RPMI7951 (cell line): ENCODE measurements at regions not wholly inside any gene's neighbourhood (a gene's known extent, or its start where the extent isn't known, plus 50 kb on each side); places are given as distances from the start of the nearest gene placed in this dataset.

Experiments used
- DNase-seq: peaks from one replicate; pipeline ENCODE4 v3.0.0-alpha.2; 2012; ENCODE audit warnings: low read depth

- DNase-seq = no peak
These were observed 57.6 kb upstream of the TWIST2 start for GRCh38 chr2:238790126-238790832.

- DNase-seq = no peak
These were observed 57.1 kb upstream of the TWIST2 start for GRCh38 chr2:238790833-238791230.

GRCh38 chr2:238791354-238791753 is 56.5 kb upstream of the TWIST2 start:
- no peak for DNase-seq

GRCh38 chr2:238793306-238793705 is 54.6 kb upstream of the TWIST2 start:
- DNase-seq = no peak

- DNase-seq = no peak
These were observed 54.0 kb upstream of the TWIST2 start for GRCh38 chr2:238793801-238794449.

- no peak for DNase-seq
These were observed 51.5 kb upstream of the TWIST2 start for GRCh38 chr2:238796223-238796885.

- DNase-seq = no peak
These were observed 50.3 kb upstream of the TWIST2 start for GRCh38 chr2:238797537-238797936.
